H1 (cell line): ENCODE measurements at regions not wholly inside any gene's neighbourhood (a gene's known extent, or its start where the extent isn't known, plus 50 kb on each side); places are given as distances from the start of the nearest gene placed in this dataset.

Experiments used
- CTCF ChIA-PET: fragments of 300-600 bp; sonication (Branson Sonifier 250); formaldehyde crosslinking; loops from one replicate; lab custom pipeline; 2021; ENCODE audit not compliant: partially characterized antibody; lab: Charles Lee
- POLR2A ChIA-PET: fragments of 300-600 bp; sonication (Branson Sonifier 250); formaldehyde crosslinking; loops from one replicate; lab custom pipeline; 2021; ENCODE audit warnings: inconsistent platforms; ENCODE audit not compliant: partially characterized antibody; lab: Charles Lee
- DNase-seq, 2 experiments: peaks; one replicate each; pipeline versions ENCODE4 v3.0.0 to v3.0.0-alpha.2; 2010 to 2022; ENCODE audit warnings: low spot score in 2 of 2, low read depth in 1 of 2, mixed read lengths in 1 of 2
- FAIRE-seq: peaks from 2 replicates; lab custom pipeline; 2011; peaks lifted over from hg19 to GRCh38; lab: Jason Lieb, UNC
- H2AFZ ChIP-seq: 2 replicates; pipeline ENCODE4 v1.8.1; 2012; ENCODE audit warnings: low read length, inconsistent platforms
- H2AK5ac ChIP-seq: 2 replicates; pipeline ENCODE4 v1.6.1; 2013; ENCODE audit warnings: low read depth, low read length
- H2BK120ac ChIP-seq: replicated peaks from 2 replicates; pipeline ENCODE3; 2013; ENCODE audit warnings: low read depth, low read length, inconsistent platforms
- H2BK12ac ChIP-seq: 2 replicates; pipeline ENCODE4 v1.6.1; 2013; ENCODE audit warnings: low read depth, low read length
- H2BK15ac ChIP-seq: 2 replicates; pipeline ENCODE4 v1.6.1; 2013; ENCODE audit warnings: low read length
- H2BK20ac ChIP-seq: 2 replicates; pipeline ENCODE4 v1.6.1; 2013; ENCODE audit warnings: low read length
- H2BK5ac ChIP-seq: 2 replicates; pipeline ENCODE4 v1.6.1; 2013; ENCODE audit warnings: low read depth, low read length
- H3K14ac ChIP-seq: 2 replicates; pipeline ENCODE4 v1.6.1; 2013; ENCODE audit warnings: inconsistent platforms; ENCODE audit not compliant: insufficient read length
- H3K18ac ChIP-seq: 2 replicates; pipeline ENCODE4 v1.6.1; 2013; ENCODE audit warnings: low read length; ENCODE audit errors: extremely low read depth
- H3K23ac ChIP-seq: 2 replicates; pipeline ENCODE4 v1.6.1; 2013; ENCODE audit warnings: inconsistent platforms; ENCODE audit not compliant: insufficient read length
- H3K23me2 ChIP-seq: 2 replicates; pipeline ENCODE4 v1.6.1; 2013; ENCODE audit warnings: low read depth, low read length
- H3K27ac ChIP-seq: 2 replicates; pipeline ENCODE4 v1.6.1; 2011; ENCODE audit warnings: low read depth, low read length, inconsistent platforms
- H3K27me3 ChIP-seq, 4 experiments: replicated peaks in 1 of 4; 1 replicate in 1 of 4; 2 replicates in 3 of 4; pipeline versions ENCODE4 v1.6.1 to v1.8.1; 2011 to 2013; ENCODE audit warnings: low read length in 3 of 4, mild to moderate bottlenecking in 3 of 4, inconsistent platforms in 2 of 4, mixed read lengths in 2 of 4, moderate library complexity in 1 of 4; ENCODE audit not compliant: control insufficient read depth in 3 of 4, insufficient read depth in 3 of 4; ENCODE audit errors: extremely low read depth in 1 of 4
- H3K36me3 ChIP-seq, 4 experiments: 2 replicates each; pipeline versions ENCODE4 v1.6.1 to v1.8.1; 2011 to 2013; ENCODE audit warnings: mild to moderate bottlenecking in 4 of 4, low read length in 3 of 4, moderate library complexity in 2 of 4, control low read depth in 1 of 4, inconsistent platforms in 1 of 4; ENCODE audit not compliant: insufficient read depth in 4 of 4, control insufficient read depth in 2 of 4
- H3K4ac ChIP-seq: replicated peaks from 2 replicates; pipeline ENCODE3; 2013; ENCODE audit warnings: low read length, low read depth, mixed read lengths, inconsistent platforms; ENCODE audit not compliant: insufficient read length
- H3K4me1 ChIP-seq, 4 experiments: replicated peaks in 1 of 4; 1 replicate in 1 of 4; 2 replicates in 3 of 4; pipeline versions ENCODE4 v1.6.1 to v1.8.1; 2011 to 2013; ENCODE audit warnings: low read length in 3 of 4, inconsistent platforms in 2 of 4, mixed read lengths in 1 of 4; ENCODE audit not compliant: insufficient read depth in 4 of 4, control insufficient read depth in 3 of 4
- H3K4me2 ChIP-seq, 2 experiments: 2 replicates each; pipeline versions ENCODE4 v1.6.1 to v1.8.1; 2011 to 2013; ENCODE audit warnings: low read depth in 2 of 2, low read length in 2 of 2, control low read depth in 1 of 2, inconsistent platforms in 1 of 2, mild to moderate bottlenecking in 1 of 2; ENCODE audit not compliant: insufficient read depth in 1 of 2
- H3K4me3 ChIP-seq, 4 experiments: fragments of 200-600, 300-600 bp in 1 of 4; sonication (generic), shearing (Covaris generic), sonication (Bioruptor Twin) in 1 of 4; 2 replicates each; pipeline versions ENCODE4 v1.5.1 to v1.8.1; 2011 to 2016; ENCODE audit warnings: low read length in 4 of 4, low read depth in 3 of 4, control low read depth in 2 of 4, inconsistent platforms in 2 of 4, mild to moderate bottlenecking in 2 of 4, mixed read lengths in 1 of 4, moderate library complexity in 1 of 4; ENCODE audit not compliant: insufficient read depth in 2 of 4; ENCODE audit errors: extremely low read depth in 1 of 4
- H3K56ac ChIP-seq: replicated peaks from 2 replicates; pipeline ENCODE3; 2013; ENCODE audit warnings: low read depth, mild to moderate bottlenecking, mixed read lengths, low read length, inconsistent platforms; ENCODE audit not compliant: insufficient read length
- H3K79me1 ChIP-seq: 2 replicates; pipeline ENCODE4 v1.6.1; 2013; ENCODE audit warnings: low read depth, low read length, control low read depth
- H3K79me2 ChIP-seq, 2 experiments: 2 replicates each; pipeline versions ENCODE4 v1.6.1 to v1.8.1; 2012 to 2013; ENCODE audit warnings: low read length in 2 of 2, mild to moderate bottlenecking in 2 of 2, inconsistent platforms in 1 of 2; ENCODE audit not compliant: insufficient read depth in 2 of 2, control insufficient read depth in 1 of 2
- H3K9ac ChIP-seq, 4 experiments: replicated peaks in 1 of 4; 1 replicate in 1 of 4; 2 replicates in 3 of 4; pipeline versions ENCODE4 v1.6.1 to v1.8.1; 2011 to 2013; ENCODE audit warnings: low read depth in 3 of 4, low read length in 3 of 4, control low read depth in 2 of 4, mild to moderate bottlenecking in 2 of 4, moderate library complexity in 2 of 4, inconsistent platforms in 1 of 4; ENCODE audit errors: extremely low read depth in 1 of 4
- H3K9me3 ChIP-seq, 2 experiments: 2 replicates each; pipeline versions ENCODE4 v1.6.1 to v1.8.1; 2012 to 2013; ENCODE audit warnings: mild to moderate bottlenecking in 2 of 2, moderate library complexity in 2 of 2, control low read depth in 1 of 2, inconsistent platforms in 1 of 2, low read depth in 1 of 2, low read length in 1 of 2, mixed read lengths in 1 of 2; ENCODE audit not compliant: insufficient read depth in 2 of 2
- H4K20me1 ChIP-seq, 2 experiments: replicated peaks in 1 of 2; 2 replicates each; pipeline versions ENCODE3 to v1.8.1; 2011 to 2013; ENCODE audit warnings: inconsistent platforms in 2 of 2, low read length in 2 of 2, mild to moderate bottlenecking in 1 of 2; ENCODE audit not compliant: insufficient read depth in 2 of 2, control insufficient read depth in 1 of 2
- H4K5ac ChIP-seq: 2 replicates; pipeline ENCODE4 v1.6.1; 2013; ENCODE audit warnings: low read length, low read depth, mixed read lengths, inconsistent platforms; ENCODE audit not compliant: insufficient read length
- H4K8ac ChIP-seq: 2 replicates; pipeline ENCODE4 v1.8.0; 2013; ENCODE audit warnings: mild to moderate bottlenecking, moderate library complexity, low read length, inconsistent platforms; ENCODE audit not compliant: insufficient read depth; ENCODE audit errors: extremely low read depth
- H4K91ac ChIP-seq: replicated peaks from 2 replicates; pipeline ENCODE3; 2013; ENCODE audit warnings: low read length, mixed read lengths, inconsistent platforms; ENCODE audit not compliant: insufficient read length
- CREB1 ChIP-seq: IDR thresholded peaks from 2 replicates; pipeline ENCODE4 v1.6.1; 2012; ENCODE audit warnings: inconsistent platforms
- E2F6 ChIP-seq: IDR thresholded peaks from 2 replicates; pipeline ENCODE4 v1.6.1; 2012; ENCODE audit warnings: inconsistent platforms
- KDM4A ChIP-seq: IDR thresholded peaks from one replicate; pipeline ENCODE4 v1.7.1; 2012; ENCODE audit warnings: low read depth, mild to moderate bottlenecking, moderate library complexity, low read length, inconsistent platforms; ENCODE audit not compliant: severe bottlenecking
- KDM5A ChIP-seq: fragments of 200-600 bp; IDR thresholded peaks from 2 replicates; pipeline ENCODE4 v1.7.1; 2012; ENCODE audit warnings: mild to moderate bottlenecking, low read length, inconsistent platforms, mixed read lengths
- POLR2AphosphoS5 ChIP-seq: IDR thresholded peaks from 2 replicates; pipeline ENCODE4 v1.6.1; 2011; ENCODE audit warnings: low read depth, low read length
- RAD21 ChIP-seq, 2 experiments: IDR thresholded peaks in 1 of 2; conservative IDR thresholded peaks in 1 of 2; 2 replicates each; pipeline ENCODE4 v1.6.1; 2011; ENCODE audit warnings: low read depth in 2 of 2, low read length in 2 of 2, improper control_type of control experiment in 1 of 2, inconsistent platforms in 1 of 2, mild to moderate bottlenecking in 1 of 2, moderate library complexity in 1 of 2
- SIX5 ChIP-seq: IDR thresholded peaks from 2 replicates; pipeline ENCODE4 v1.6.1; 2011; ENCODE audit warnings: mild to moderate bottlenecking, low read depth, low read length
- SRF ChIP-seq: IDR thresholded peaks from 2 replicates; pipeline ENCODE4 v1.6.1; 2011; ENCODE audit warnings: mild to moderate bottlenecking, low read depth, low read length, moderate library complexity
- TBP ChIP-seq: IDR thresholded peaks from 2 replicates; pipeline ENCODE4 v1.6.1; 2011; ENCODE audit warnings: low read depth, low read length, improper control_type of control experiment
- TEAD4 ChIP-seq: IDR thresholded peaks from 2 replicates; pipeline ENCODE4 v1.6.1; 2012; ENCODE audit warnings: low read depth, low read length, inconsistent platforms, mixed read lengths
- USF2 ChIP-seq: IDR thresholded peaks from 2 replicates; pipeline ENCODE4 v1.6.1; 2011; ENCODE audit warnings: low read length, improper control_type of control experiment
- WGBS, 2 experiments: shearing (Covaris generic) in 1 of 2; methylation state at CpG; one replicate each; pipeline versions ENCODE4 v1.1.6 to v1.1.7; 2013 to 2015; ENCODE audit warnings: low lambda C conversion rate in 2 of 2, mixed read lengths in 2 of 2, inconsistent platforms in 1 of 2, low coverage in 1 of 2, missing lambda C conversion rate in 1 of 2; ENCODE audit not compliant: insufficient replicate concordance in 2 of 2, insufficient coverage in 1 of 2, insufficient read length in 1 of 2; ENCODE audit errors: extremely low coverage in 1 of 2, missing lambda C conversion rate in 1 of 2; 5-methylcytosine and 5-hydroxymethylcytosine counted together

GRCh38 chr5:71782393-71782770 lies 63.3 kb downstream of the CARTPT start:
- Histone ChIP-seq H4K91ac (no peak overlapping the region), H4K5ac (no peak overlapping the region), H3K79me2 (no peaks in the 10 kb centered on the region), H3K4ac (no peak overlapping the region), H3K56ac (no peak overlapping the region), H3K27ac (no peak overlapping the region), H3K36me3 (no peaks in the 10 kb centered on the region), H4K8ac (no peak overlapping the region), H3K4me3 (no peak overlapping the region), H3K18ac (no peak overlapping the region), H3K4me1 (peaks cover 0 to 6% (median 4%) of the 10 kb centered on the region in 4 experiments; a peak in 5 of 7 replicates), H3K4me2 (no peak overlapping the region), H3K23ac (no peak overlapping the region), H3K27me3 (no peaks in the 10 kb centered on the region), H3K79me1 (no peaks in the 10 kb centered on the region), H2AK5ac (no peak overlapping the region), H2BK15ac (no peak overlapping the region; the same call in 1 of the 2 replicates), H3K14ac (no peak overlapping the region), H2BK20ac (0 out of 2 replicates have a peak overlapping the region, but pooled peaks have one; percentile 7), H2BK12ac (no peak overlapping the region), H2BK5ac (no peak overlapping the region; the same call in 1 of the 2 replicates), H2BK120ac (no peak overlapping the region), H2AFZ (no peak overlapping the region), H4K20me1 (no peaks in the 10 kb centered on the region), H3K9ac (no peak overlapping the region), H3K23me2 (no peaks in the 10 kb centered on the region), H3K9me3 (no peaks in the 10 kb centered on the region)
- 100% methylated on average over 3 of the region's 3 CpGs; no CpG with 5 or more reads in 1 of the 2 experiments for WGBS, 2 experiments
- ChIA-PET POLR2A (no interaction called here), CTCF (interaction anchor here (0.6 to 3.5 kb wide), 31 partner anchors 9 to 505 kb away, joined by 3 to 24 read pairs (median 4); no protein-coding TSS in a partner anchor)
- no peak for DNase-seq
- no peak for FAIRE-seq
- TF ChIP-seq POLR2AphosphoS5 (no peak), USF2 (no peak), SIX5 (no peak), CREB1 (no peak), KDM5A (no peak), TBP (no peak), KDM4A (no peak), TEAD4 (no peak), E2F6 (no peak), RAD21 (IDR thresholded peaks at IDR 0.05 in 1 of 2, conservative IDR thresholded peaks at IDR 0.05 in 1 of 2; ENCODE audit: low read depth in 2 of 2, low read length in 2 of 2) (no peak), SRF (no peak)
